Endothelial cell of umbilical vein (primary cell): ENCODE measurements at regions not wholly inside any gene's neighbourhood (a gene's known extent, or its start where the extent isn't known, plus 50 kb on each side); places are given as distances from the start of the nearest gene placed in this dataset.

Source experiments
- BruUV-seq: library from RNA; stranded (reverse); fragments of 400-500 nt; replicated peaks from 2 replicates; lab custom pipeline; 2021; lab: Mats Ljungman, UMichigan
- CTCF ChIA-PET: fragments of 300-600, 350-600 bp; sonication (Branson Sonifier 250); formaldehyde crosslinking; loops from one replicate; lab custom pipeline; 2021; ENCODE audit warnings: antibody characterized with exemption, inconsistent platforms; lab: Charles Lee
- POLR2A ChIA-PET: fragments of 300-600, 350-600 bp; sonication (Branson Sonifier 250); formaldehyde crosslinking; loops from one replicate; lab custom pipeline; 2021; ENCODE audit warnings: antibody characterized with exemption, inconsistent platforms; lab: Charles Lee
- DNase-seq: peaks from one replicate; pipeline ENCODE4 v3.0.0-alpha.2; 2011; ENCODE audit warnings: low read depth, low spot score
- FAIRE-seq: peaks from 2 replicates; lab custom pipeline; 2011; peaks lifted over from hg19 to GRCh38; lab: Jason Lieb, UNC
- H2AFZ ChIP-seq: 2 replicates; pipeline ENCODE4 v1.6.0; 2012; ENCODE audit warnings: low read depth, low read length, control low read depth, inconsistent platforms
- H3K27ac ChIP-seq: 2 replicates; pipeline ENCODE4 v1.5.1; 2011; ENCODE audit warnings: low read depth, mild to moderate bottlenecking, control low read depth, low read length, moderate library complexity; ENCODE audit not compliant: insufficient read depth
- H3K27me3 ChIP-seq, 2 experiments: 2 replicates each; pipeline versions ENCODE4 v1.6.0 to v1.6.1; 2011; ENCODE audit warnings: low read length in 2 of 2, mixed read lengths in 1 of 2; ENCODE audit not compliant: control insufficient read depth in 2 of 2, insufficient read depth in 2 of 2
- H3K36me3 ChIP-seq, 2 experiments: 2 replicates in 1 of 2; 3 replicates in 1 of 2; pipeline ENCODE4 v1.5.1; 2011; ENCODE audit warnings: low read length in 2 of 2, mild to moderate bottlenecking in 1 of 2, moderate library complexity in 1 of 2; ENCODE audit not compliant: control insufficient read depth in 2 of 2, insufficient read depth in 2 of 2; ENCODE audit errors: extremely low read depth in 1 of 2
- H3K4me1 ChIP-seq: 3 replicates; pipeline ENCODE4 v1.5.1; 2011; ENCODE audit warnings: mild to moderate bottlenecking, low read length; ENCODE audit not compliant: control insufficient read depth, insufficient read depth; ENCODE audit errors: extremely low read depth
- H3K4me2 ChIP-seq: 2 replicates; pipeline ENCODE4 v1.6.1; 2011; ENCODE audit warnings: low read length, control low read depth, mixed read lengths; ENCODE audit not compliant: insufficient read depth
- H3K4me3 ChIP-seq, 3 experiments: fragments of 200-600 bp in 1 of 3; sonication (generic), shearing (Covaris generic) in 1 of 3; replicated peaks in 1 of 3; 2 replicates each; pipeline ENCODE4 v1.5.1; 2011 to 2016; ENCODE audit warnings: control low read depth in 3 of 3, low read length in 3 of 3, mild to moderate bottlenecking in 2 of 3, inconsistent platforms in 1 of 3, low read depth in 1 of 3, moderate library complexity in 1 of 3; ENCODE audit not compliant: insufficient read depth in 1 of 3
- H3K79me2 ChIP-seq: 2 replicates; pipeline ENCODE4 v1.6.0; 2012; ENCODE audit warnings: low read length, inconsistent platforms; ENCODE audit not compliant: control insufficient read depth, insufficient read depth
- H3K9ac ChIP-seq: replicated peaks from 2 replicates; pipeline ENCODE3; 2011; ENCODE audit warnings: low read length, control low read depth; ENCODE audit not compliant: insufficient read depth; ENCODE audit errors: extremely low read depth
- H3K9me1 ChIP-seq: replicated peaks from 3 replicates; pipeline ENCODE4 v1.6.0; 2011; ENCODE audit warnings: mild to moderate bottlenecking, low read length; ENCODE audit not compliant: control insufficient read depth, insufficient read depth; ENCODE audit errors: extremely low read depth
- H3K9me3 ChIP-seq: replicated peaks from 2 replicates; pipeline ENCODE4 v1.5.1; 2012; ENCODE audit warnings: low read length, inconsistent platforms; ENCODE audit not compliant: control insufficient read depth, insufficient read depth
- H4K20me1 ChIP-seq: replicated peaks from 2 replicates; pipeline ENCODE3; 2011; ENCODE audit warnings: mild to moderate bottlenecking, low read length; ENCODE audit not compliant: control insufficient read depth, insufficient read depth; ENCODE audit errors: extremely low read depth
- CTCF ChIP-seq, 2 donors: IDR thresholded peaks; 1 replicate in 1 of 2; 2 replicates in 1 of 2; pipeline ENCODE4 v1.5.1; 2011; ENCODE audit warnings: low read length in 2 of 2, mild to moderate bottlenecking in 2 of 2, moderate library complexity in 2 of 2, control low read depth in 1 of 2, inconsistent platforms in 1 of 2, low read depth in 1 of 2; ENCODE audit not compliant: insufficient read depth in 1 of 2; ENCODE audit errors: extremely low read depth in 1 of 2
- EZH2 ChIP-seq: IDR thresholded peaks from 2 replicates; pipeline ENCODE4 v1.6.1; 2012; ENCODE audit warnings: borderline replicate concordance, low read depth, mild to moderate bottlenecking, moderate library complexity, low read length, inconsistent platforms; ENCODE audit not compliant: severe bottlenecking
- FOS ChIP-seq: IDR thresholded peaks from 2 replicates; pipeline ENCODE4 v1.6.1; 2011; ENCODE audit warnings: mild to moderate bottlenecking, low read length, moderate library complexity, borderline replicate concordance; ENCODE audit not compliant: insufficient read depth
- GATA2 ChIP-seq: IDR thresholded peaks from 2 replicates; pipeline ENCODE4 v1.7.0; 2011; ENCODE audit warnings: low read depth, mild to moderate bottlenecking, moderate library complexity, mixed read lengths, low read length; ENCODE audit not compliant: insufficient read length, insufficient read depth
- JUN ChIP-seq: IDR thresholded peaks from 2 replicates; pipeline ENCODE4 v1.6.1; 2011; ENCODE audit warnings: borderline replicate concordance, low read depth; ENCODE audit not compliant: insufficient read length, insufficient read depth
- MAX ChIP-seq: IDR thresholded peaks from 2 replicates; pipeline ENCODE4 v1.6.1; 2011; ENCODE audit not compliant: insufficient read depth, insufficient read length
- MYC ChIP-seq: IDR thresholded peaks from one replicate; pipeline ENCODE4 v1.6.1; 2011; ENCODE audit warnings: mild to moderate bottlenecking, low read depth, low read length
- POLR2A ChIP-seq: IDR thresholded peaks from 2 replicates; pipeline ENCODE4 v1.6.1; 2012; ENCODE audit warnings: low read depth, mild to moderate bottlenecking, control low read depth, low read length
- POLR2AphosphoS5 ChIP-seq: IDR thresholded peaks from 2 replicates; pipeline ENCODE4 v1.6.1; 2012; ENCODE audit warnings: low read depth, mild to moderate bottlenecking, control low read depth, low read length, moderate library complexity; ENCODE audit not compliant: insufficient read depth
- dilution Hi-C: fragments of 300-500 bp; cut with MboI; formaldehyde crosslinking; loops from one replicate; pipeline ENCODE4 v1.15.0; 2019; ENCODE audit warnings: low sequenced_read_pairs; ENCODE audit not compliant: extremely low pct_ligation_motif_present
- intact Hi-C: fragments of 100-400 bp; cut with micrococcal nuclease; formaldehyde crosslinking; loops from one replicate; pipeline ENCODE4 v1.10.0; 2022

GRCh38 chr14:29380826-29381225 is 546.8 kb downstream of the PRKD1 start:
- Histone ChIP-seq H4K20me1 (no peaks in the 10 kb centered on the region), H3K9ac (no peak overlapping the region), H2AFZ (no peak overlapping the region), H3K27me3 (no peaks in the 10 kb centered on the region), H3K4me3 (no peak overlapping the region), H3K36me3 (no peaks in the 10 kb centered on the region), H3K9me3 (no peaks in the 10 kb centered on the region), H3K4me2 (no peak overlapping the region), H3K79me2 (no peaks in the 10 kb centered on the region), H3K4me1 (no peaks in the 10 kb centered on the region), H3K9me1 (no peaks in the 10 kb centered on the region), H3K27ac (no peak overlapping the region)
- CTCF ChIA-PET: no interaction called here
- no peak for FAIRE-seq
- BruUV-seq: no TSS peak
- POLR2A ChIA-PET: no interaction called here
- intact Hi-C loops (no loop called here), dilution Hi-C loops (no loop called here)
- TF ChIP-seq JUN (no peak), POLR2A (no peak), EZH2 (no peak), FOS (no peak), MYC (no peak), CTCF (IDR thresholded peaks at IDR 0.05; ENCODE audit: extremely low read depth in 1 of 2, insufficient read depth in 1 of 2, low read depth in 1 of 2, low read length in 2 of 2) (no peak), POLR2AphosphoS5 (no peak), GATA2 (no peak), MAX (no peak)
- no peak for DNase-seq
